GM19455 (cell line): ENCODE measurements at regions not wholly inside any gene's neighbourhood (a gene's known extent, or its start where the extent isn't known, plus 50 kb on each side); places are given as distances from the start of the nearest gene placed in this dataset.

ENCODE experiments used
- ATAC-seq: cut with Tn5 transposase; IDR thresholded peaks from one replicate; pipeline ENCODE4 v1.9.1; 2021; ENCODE audit not compliant: unreplicated experiment

DNA sequence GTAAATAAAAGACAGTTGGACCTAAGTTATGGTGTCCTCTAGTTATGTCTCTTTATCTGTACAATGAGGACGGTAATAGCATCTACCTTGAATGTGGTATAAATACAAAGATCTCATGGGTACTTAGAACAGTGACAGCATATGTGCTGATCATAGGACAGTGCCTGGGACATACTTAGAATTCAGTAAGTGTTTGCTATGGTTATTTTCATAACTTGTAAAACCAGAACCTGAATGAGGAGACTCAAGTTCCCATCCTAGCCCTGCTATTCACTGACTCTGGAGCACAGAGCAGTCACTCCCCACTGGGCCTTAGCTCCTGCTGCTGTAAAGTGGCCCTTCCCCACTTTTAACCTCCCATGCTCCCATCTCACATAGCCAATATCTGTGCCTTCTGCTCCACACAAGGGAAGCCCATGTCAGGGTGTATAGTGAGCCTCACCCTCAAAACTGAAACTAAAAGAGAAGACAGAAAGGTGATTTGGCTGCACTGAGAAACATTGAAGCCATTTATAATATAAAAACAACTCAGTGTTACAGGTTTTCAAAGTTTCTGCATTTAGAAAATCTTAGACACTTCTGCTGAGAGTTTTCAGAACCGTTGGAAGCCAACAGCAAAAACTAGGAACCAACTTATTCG, 225.4 kb upstream of the UBE2E2 start:
- peak; percentile 71 for ATAC-seq

DNA sequence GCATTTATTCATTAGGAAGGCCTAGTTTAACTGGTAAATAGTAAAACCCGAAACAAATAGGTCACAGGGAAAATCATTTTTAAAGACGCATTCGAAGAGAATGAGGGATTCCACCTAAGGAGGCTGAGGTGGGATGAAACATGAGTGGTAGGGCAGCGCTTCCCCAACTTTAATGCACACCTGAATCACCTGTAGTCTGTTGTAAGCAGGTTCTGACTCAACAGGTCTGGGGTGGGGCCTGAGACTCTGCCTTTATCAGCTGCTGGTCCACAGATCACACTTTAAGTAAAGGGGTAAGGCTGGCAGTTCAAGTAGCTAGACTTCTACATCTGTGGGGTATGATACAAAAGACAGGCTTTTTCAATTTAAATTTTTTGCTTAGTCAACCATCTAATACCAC, 223.5 kb upstream of the UBE2E2 start:
- ATAC-seq = no peak

DNA sequence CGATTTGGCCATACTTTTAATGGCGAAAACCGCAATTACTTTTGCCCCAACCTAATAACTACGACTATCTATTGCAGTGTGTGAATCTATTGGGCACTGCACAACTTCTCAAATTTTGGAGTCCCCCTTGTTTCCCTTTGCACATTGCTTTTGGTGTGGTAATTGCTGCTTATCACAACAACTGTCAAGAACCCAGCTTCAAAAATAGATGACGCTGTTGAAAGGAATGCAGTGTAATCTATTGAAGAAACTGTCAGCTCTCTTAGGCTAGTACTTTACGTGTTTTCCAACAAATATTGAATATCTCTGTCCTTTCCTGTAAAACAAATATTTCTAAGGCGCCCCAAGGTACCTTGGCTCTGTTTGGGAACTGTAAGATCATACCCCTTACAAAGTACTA, 222.8 kb upstream of the UBE2E2 start:
- no peak for ATAC-seq

GRCh38 chr3:22981166-22981565, 222.0 kb upstream of the UBE2E2 start:
- ATAC-seq = no peak

GRCh38 chr3:22981861-22982260, 221.3 kb upstream of the UBE2E2 start:
- no peak for ATAC-seq

GRCh38 chr3:22982981-22983587, 220.0 kb upstream of the UBE2E2 start:
- ATAC-seq = no peak

DNA sequence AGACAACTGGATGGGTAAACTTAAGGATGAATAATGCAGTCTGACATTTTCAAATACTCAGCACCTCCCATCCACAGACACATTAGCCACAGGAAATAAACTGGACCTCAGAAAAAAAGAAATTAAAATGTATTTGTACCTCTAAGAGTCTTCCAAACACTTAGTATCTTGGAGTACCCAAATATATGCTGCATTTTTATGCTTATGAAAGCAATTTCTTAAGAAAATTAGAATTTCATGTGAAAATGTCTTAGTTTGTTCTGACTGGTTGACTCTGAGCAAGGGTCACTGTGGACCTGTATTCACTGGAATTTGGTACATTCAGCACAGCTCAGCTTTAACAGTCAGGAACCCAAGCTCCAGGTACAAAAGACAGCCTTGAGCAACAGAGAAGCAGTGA, 216.2 kb upstream of the UBE2E2 start:
- no peak for ATAC-seq

DNA sequence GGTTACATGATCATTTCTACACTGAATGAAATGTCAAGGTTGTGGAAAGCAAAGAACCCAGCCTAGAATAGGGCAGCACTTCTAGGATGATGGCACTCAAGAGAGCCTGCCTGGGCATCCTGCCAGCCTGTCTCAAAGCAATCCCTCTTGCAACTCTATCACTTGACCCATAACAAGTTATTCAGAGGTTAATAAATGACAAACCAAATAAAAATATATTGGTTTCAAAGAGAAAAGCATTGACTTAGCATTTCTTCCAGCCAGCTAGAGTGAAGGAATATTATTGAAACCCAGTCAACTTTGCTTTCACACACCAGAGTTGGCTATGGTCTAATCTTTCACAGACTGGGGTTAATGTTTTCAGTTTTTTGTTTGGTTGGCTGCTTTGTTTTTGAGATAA, 214.6 kb upstream of the UBE2E2 start:
- ATAC-seq = no peak

- no peak for ATAC-seq
Measured at GRCh38 chr3:22989716-22990115, 213.4 kb upstream of the UBE2E2 start.

DNA sequence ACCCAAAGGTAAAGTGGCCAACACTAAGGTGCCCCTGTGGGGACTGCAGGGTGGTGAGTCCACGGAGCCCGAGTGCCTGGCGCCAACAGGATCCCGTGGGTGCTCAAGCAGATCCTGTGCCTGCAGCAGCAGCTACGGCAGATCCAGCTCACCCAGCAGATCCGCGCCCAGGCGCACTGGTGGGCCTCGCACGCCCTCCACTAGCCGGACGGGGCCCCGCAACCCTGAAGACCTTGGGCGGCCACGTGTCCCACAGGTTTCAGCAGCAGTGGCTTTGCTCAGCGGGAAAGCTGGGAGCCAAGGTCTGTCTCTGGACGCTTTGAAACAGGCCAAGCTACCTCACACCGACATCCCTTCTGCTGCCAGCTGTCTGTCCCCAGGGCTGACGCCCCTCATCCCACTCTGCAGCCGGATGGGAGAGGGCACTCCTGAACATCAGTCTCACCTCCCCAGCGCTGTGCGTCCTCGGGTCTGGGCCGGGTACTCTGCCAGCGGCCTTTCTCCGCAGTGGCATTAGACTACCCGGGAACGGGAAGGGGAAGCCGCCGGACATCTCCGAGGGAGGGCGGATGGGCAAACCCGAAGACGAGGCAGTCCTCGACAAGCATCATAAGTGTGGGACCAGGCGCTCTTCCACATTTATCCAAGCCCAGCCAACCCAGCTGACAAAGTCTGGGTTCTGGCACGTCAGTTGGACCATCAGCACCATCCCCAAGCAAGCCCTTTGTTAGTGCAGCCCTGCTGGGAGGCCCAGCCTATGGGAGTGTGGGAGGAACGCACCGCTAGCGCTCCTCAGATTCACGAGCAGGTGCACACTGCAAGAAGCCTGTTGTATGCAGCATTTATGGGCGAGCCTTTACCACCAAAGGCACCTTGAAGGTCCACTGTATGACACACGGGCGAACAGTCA, 212.6 kb upstream of the UBE2E2 start:
- ATAC-seq = no peak

DNA sequence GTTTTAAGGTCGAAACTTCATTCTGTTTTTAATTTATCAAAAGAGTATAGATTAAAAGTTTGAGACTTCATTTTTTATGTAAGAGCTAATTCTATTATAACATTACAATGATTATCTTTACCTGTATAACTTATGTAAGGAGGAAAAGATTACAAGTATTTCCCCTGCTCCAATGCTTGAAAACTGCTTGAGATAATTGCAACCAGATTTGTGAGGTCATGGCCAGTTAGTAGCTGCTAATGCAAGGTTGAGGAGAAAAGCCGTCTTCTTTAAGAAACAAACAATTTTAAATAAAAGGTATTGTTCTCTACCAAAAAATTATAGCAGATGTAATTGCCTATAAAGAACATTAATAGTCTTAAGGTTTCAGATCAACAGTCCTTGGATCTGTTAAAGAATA, 208.3 kb upstream of the UBE2E2 start:
- no peak for ATAC-seq

DNA sequence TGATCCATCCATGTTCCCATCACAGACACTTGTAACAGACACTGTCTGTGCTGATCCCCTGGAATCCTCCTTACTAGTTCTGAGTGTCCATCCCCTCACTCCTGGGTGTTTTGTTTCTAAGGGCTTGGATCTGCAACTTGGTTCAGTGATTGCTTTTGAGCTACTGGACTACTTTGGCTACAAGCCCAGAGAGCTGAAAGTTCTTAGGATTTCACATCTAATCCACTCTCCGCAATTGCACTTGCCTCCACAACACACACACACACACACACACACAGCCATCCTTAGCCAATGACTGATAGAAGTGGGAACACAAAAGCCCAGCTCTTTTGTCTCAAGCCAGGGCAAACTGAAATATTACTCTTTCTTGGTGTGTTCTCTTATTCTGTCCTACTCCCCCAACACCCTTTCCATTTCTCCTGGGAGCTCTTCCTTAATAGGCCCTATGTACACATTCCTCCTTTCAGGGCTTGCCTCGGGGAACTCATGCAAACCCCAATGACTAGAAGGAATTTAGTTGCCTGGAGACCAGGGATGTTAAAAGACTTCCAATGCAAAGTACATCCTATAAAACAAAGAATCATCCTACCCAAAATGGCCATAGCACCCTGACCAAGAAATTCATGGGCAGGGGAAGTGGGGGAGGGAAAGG, 206.1 kb upstream of the UBE2E2 start:
- no peak for ATAC-seq

GRCh38 chr3:23000371-23000770, 202.8 kb upstream of the UBE2E2 start:
- ATAC-seq = no peak

DNA sequence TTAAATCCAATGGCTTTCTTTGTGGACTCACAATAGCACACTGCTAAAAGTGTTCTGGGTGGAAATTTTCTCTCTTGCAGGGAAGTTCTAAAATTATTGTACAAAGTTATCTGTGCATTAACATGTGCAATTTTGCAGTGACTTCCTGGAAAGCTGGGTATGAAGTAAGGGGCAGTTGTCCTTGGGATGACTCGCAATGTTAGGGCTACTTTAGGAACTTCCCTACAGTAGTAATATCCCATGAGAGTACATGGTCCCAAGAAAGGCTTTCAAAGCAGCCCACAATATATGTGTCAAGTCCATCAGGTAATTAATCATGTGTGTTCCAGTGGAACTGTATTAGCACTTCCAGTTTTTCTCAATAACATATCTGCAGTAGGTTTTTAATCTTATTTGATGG, 201.0 kb upstream of the UBE2E2 start:
- no peak for ATAC-seq

DNA sequence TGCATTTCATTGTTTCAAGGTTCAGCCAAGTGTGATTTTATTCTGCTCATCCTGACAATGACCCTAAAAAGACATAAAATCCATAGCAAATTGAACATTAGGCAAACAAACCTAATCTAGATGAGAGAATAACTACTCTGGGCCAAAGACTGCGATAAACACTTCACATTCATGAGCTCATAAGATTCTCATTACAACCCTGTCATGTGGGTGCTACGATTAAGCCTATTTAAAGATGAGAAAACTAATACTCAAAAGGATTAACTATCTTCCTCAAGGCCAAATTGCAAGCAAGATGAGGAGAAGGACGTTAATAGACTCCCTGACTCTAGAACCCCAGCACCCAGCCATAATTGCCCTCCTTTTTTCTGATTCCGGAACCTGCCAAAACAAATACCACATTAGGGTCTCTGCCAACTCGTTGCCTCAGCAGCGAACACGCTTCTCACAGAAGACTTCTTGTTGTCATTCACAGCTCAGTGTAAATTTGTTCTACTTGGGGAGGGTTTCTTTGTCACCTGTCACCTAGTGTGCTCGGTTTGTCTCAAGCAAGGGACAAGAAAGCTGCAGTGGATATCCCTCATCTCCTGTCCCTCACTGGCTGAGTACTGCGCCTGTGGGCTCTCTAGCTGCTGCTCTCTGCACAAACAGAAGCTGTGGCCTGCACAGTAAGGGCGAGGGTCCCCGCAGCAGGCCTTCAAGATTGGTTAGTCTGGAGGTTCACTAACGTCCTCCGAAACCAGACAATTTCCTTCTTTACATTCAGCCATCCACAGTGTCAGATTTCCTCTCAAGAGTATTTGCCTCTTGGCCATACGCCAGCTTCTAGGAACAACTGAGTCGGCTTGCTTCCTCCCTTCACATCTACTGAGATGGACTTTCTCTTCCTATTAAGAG, 200.0 kb upstream of the UBE2E2 start:
- ATAC-seq = no peak

- ATAC-seq = no peak
Measured at GRCh38 chr3:23003733-23004046, 199.4 kb upstream of the UBE2E2 start.

DNA sequence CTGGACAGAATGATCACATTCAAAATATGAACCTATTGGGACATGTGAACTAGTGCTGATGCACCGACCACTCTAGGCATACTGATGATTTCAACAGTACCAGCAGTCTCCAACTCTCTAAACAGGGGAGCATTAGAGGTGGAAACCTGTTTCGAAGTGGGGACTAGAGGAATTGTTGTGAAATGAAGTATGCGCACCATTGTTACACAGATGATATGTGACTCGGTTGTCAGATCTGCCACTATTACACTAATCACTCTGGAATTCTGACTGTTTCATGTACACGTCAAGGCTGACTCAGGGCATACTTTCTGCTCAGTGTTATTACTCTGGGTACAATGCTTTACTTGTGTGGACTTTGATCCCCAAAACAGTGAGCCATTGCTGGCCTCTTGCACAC, 198.2 kb upstream of the UBE2E2 start:
- no peak for ATAC-seq

- no peak for ATAC-seq
Measured at GRCh38 chr3:23017801-23018200, 185.3 kb upstream of the UBE2E2 start.

GRCh38 chr3:23019596-23020300, 183.4 kb upstream of the UBE2E2 start:
- ATAC-seq = no peak

GRCh38 chr3:23028294-23028693, 174.8 kb upstream of the UBE2E2 start:
- ATAC-seq = no peak
